Testis (tissue), 2 donors: ENCODE measurements at regions not wholly inside any gene's neighbourhood (a gene's known extent, or its start where the extent isn't known, plus 50 kb on each side); places are given as distances from the start of the nearest gene placed in this dataset.

Experiments used
- DNase-seq: peaks from one replicate; pipeline ENCODE4 v3.0.0-alpha.2; 2019
- H3K27ac ChIP-seq, 2 donors: fragments of 200-600 bp; sonication (generic); one replicate each; pipeline ENCODE4 v1.5.1; 2019
- H3K27me3 ChIP-seq: fragments of 200-600 bp; sonication (generic); one replicate; pipeline ENCODE4 v1.5.1; 2019
- H3K36me3 ChIP-seq: fragments of 200-600 bp; sonication (generic); one replicate; pipeline ENCODE4 v1.5.1; 2017; ENCODE audit warnings: low read depth; ENCODE audit errors: missing control alignments
- H3K4me1 ChIP-seq: fragments of 200-600 bp; sonication (generic); one replicate; pipeline ENCODE4 v1.5.1; 2019
- H3K4me3 ChIP-seq, 2 donors: fragments of 200-600 bp; sonication (generic); one replicate each; pipeline ENCODE4 v1.5.1; 2017 to 2019
- H3K9me3 ChIP-seq: fragments of 200-600 bp; sonication (generic); one replicate; pipeline ENCODE4 v1.5.1; 2017
- POLR2A ChIP-seq: fragments of 450-650 bp; IDR thresholded peaks from one replicate; pipeline ENCODE4 v1.6.1; 2017; ENCODE audit warnings: antibody characterized with exemption, mild to moderate bottlenecking, moderate library complexity
- WGBS, 2 donors: methylation state at CpG; one replicate each; pipeline ENCODE4 v1.1.5; 2018; 5-methylcytosine and 5-hydroxymethylcytosine counted together
- intact Hi-C: fragments of 100-400 bp; cut with DNase I; formaldehyde crosslinking; loops from one replicate; pipeline ENCODE4 v1.15.1; 2023; ENCODE audit warnings: low total_unique reads
- TF ChIP-seq, protein P1 (sequence below), 3 experiments: fragments of 450-650 bp in 2 of 3; fragments of 200-600 bp in 1 of 3; sonication (generic) in 1 of 3; IDR thresholded peaks; one replicate each; pipeline ENCODE4 v1.5.1; 2016 to 2019; ENCODE audit warnings: antibody characterized with exemption in 3 of 3, mild to moderate bottlenecking in 2 of 3, moderate library complexity in 1 of 3

DNA sequence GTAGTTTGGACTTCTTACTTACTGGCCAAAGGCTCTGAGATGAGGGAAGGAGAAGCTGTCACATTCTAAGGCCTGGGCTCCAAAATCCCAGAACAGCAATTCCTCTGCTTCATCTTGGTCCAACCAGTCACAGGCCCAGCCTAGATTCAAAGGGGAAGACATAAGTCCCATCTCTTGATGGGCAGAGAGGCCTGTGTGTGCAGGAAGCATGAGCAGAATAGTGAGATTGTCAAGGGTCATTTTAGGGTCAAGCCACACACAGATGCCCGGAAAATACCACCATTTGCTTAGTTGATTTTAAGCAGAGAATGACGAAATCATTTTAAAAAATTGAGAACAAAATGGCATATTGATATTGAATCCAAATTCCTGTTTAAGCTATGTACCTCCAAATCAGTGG, 580.9 kb upstream of the ZFP42 start:
- Histone ChIP-seq H3K4me1 (no peaks in the 10 kb centered on the region), H3K4me3 (no peak overlapping the region), H3K36me3 (no peaks in the 10 kb centered on the region), H3K27me3 (no peaks in the 10 kb centered on the region), H3K9me3 (no peaks in the 10 kb centered on the region), H3K27ac (no peak overlapping the region)
- intact Hi-C loops: no loop called here
- 88 to 89% methylated on average over 2 of the region's 2 CpGs for WGBS, 2 donors
- no peak for DNase-seq
- TF ChIP-seq, protein P1, sequence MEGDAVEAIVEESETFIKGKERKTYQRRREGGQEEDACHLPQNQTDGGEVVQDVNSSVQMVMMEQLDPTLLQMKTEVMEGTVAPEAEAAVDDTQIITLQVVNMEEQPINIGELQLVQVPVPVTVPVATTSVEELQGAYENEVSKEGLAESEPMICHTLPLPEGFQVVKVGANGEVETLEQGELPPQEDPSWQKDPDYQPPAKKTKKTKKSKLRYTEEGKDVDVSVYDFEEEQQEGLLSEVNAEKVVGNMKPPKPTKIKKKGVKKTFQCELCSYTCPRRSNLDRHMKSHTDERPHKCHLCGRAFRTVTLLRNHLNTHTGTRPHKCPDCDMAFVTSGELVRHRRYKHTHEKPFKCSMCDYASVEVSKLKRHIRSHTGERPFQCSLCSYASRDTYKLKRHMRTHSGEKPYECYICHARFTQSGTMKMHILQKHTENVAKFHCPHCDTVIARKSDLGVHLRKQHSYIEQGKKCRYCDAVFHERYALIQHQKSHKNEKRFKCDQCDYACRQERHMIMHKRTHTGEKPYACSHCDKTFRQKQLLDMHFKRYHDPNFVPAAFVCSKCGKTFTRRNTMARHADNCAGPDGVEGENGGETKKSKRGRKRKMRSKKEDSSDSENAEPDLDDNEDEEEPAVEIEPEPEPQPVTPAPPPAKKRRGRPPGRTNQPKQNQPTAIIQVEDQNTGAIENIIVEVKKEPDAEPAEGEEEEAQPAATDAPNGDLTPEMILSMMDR (IDR thresholded peaks at IDR 0.05): no peak
- TF ChIP-seq POLR2A: no peak

DNA sequence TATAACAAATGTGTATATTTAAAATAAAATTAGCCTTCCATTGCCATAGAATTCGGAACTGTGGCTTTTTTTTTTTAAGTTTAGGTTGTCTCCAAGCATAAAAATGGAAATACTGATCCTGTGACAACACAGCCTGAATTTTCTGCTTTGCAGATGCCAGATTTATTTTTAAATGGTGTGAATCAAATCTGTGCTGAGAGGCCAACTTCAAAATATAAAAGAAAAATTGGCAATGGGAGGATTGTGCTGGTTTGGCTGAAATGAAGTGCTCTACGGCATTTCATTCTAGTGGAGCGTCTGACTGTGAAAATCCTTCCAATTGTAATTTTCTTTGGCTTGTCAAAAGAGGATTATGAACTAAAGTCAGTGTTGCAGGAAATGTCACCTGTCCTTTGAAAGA, 580.3 kb upstream of the ZFP42 start:
- Histone ChIP-seq H3K4me1 (no peaks in the 10 kb centered on the region), H3K9me3 (no peaks in the 10 kb centered on the region), H3K27ac (no peak overlapping the region), H3K27me3 (no peaks in the 10 kb centered on the region), H3K4me3 (no peak overlapping the region), H3K36me3 (no peaks in the 10 kb centered on the region)
- 72 to 76% methylated on average over 3 of the region's 3 CpGs for WGBS, 2 donors
- TF ChIP-seq, protein P1 (IDR thresholded peaks at IDR 0.05): no peak
- TF ChIP-seq POLR2A: no peak
- no peak for DNase-seq
- intact Hi-C loops: no loop called here

DNA sequence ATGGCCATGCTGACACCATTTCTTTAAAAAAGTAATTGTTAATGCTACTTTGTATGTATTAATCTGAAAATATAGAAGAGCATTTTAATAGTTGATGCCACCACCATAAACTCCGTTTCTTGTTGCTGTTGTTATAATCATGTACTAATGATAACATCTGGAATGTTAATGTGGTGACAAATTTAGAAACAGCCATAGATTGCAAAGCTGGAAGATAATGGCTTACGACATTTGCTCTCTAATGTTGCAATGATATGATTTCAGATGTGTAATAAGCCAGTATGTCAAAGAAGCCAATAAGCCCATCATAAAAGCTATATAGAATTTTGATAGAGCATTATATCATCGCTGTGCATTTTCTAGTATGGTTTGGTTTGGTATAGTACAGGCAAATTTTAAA, 579.4 kb upstream of the ZFP42 start:
- 85 to 87% methylated on average over 3 of the region's 3 CpGs for WGBS, 2 donors
- DNase-seq: no peak
- TF ChIP-seq, protein P1 (IDR thresholded peaks at IDR 0.05): no peak
- TF ChIP-seq POLR2A: no peak

DNA sequence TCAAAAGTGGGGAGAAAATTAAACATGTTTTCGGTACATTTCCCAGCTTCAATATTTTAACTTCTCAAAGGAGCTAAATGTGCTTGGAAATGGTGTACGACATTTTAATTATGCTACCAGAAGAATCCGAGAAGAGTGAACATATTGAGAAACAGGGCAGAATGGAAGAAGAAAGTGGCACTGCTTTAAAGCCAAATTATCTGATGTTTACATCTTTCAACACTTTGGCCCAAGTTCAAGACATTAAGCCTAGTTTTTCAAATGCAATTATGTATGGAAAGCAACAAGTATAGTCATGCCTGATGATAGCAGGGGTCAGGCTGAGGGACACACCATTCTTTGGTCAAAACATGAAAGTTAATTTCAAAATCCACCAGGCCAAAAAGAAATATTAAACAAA, 577.9 kb upstream of the ZFP42 start:
- TF ChIP-seq, protein P1 (IDR thresholded peaks at IDR 0.05): no peak
- no peak for TF ChIP-seq POLR2A
- 78 to 86% methylated on average over 3 of the region's 3 CpGs for WGBS, 2 donors
- intact Hi-C loops: no loop called here

More for the DNA sequence above, 579.4 kb upstream of the ZFP42 start:
- H3K4me1 ChIP-seq: no peaks in the 10 kb centered on the region
- H3K9me3 ChIP-seq: no peaks in the 10 kb centered on the region
- H3K36me3 ChIP-seq: no peaks in the 10 kb centered on the region
- no peak overlapping the region for H3K4me3 ChIP-seq
- no peaks in the 10 kb centered on the region for H3K27me3 ChIP-seq
- intact Hi-C loops: no loop called here
- H3K27ac ChIP-seq: no peak overlapping the region

DNA sequence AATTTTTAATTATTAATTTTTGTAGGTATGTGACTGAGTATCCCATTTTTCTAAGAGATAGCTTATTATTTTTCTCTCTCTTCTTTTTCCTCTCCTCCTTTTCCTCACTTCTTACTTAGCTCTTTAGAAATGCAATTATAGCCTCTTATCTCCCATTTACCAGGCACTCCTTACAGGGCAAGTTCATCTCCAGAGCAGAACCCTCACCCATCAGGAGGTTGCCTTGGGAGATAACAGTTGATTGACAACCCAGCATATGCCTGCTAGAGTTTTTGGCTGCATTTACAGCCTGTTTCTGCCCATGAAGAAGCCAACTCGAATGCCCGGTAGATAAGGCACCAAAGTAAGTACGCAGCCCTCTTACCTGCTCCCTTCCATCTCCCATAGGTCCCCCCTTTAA, 572.9 kb upstream of the ZFP42 start:
- DNase-seq: no peak
- Histone ChIP-seq H3K27ac (no peak overlapping the region), H3K27me3 (no peaks in the 10 kb centered on the region), H3K4me1 (no peaks in the 10 kb centered on the region), H3K36me3 (no peaks in the 10 kb centered on the region), H3K4me3 (no peak overlapping the region), H3K9me3 (no peaks in the 10 kb centered on the region)
- TF ChIP-seq, protein P1 (IDR thresholded peaks at IDR 0.05): no peak
- TF ChIP-seq POLR2A: no peak
- WGBS, 2 donors: 64 to 68% methylated on average over 3 of the region's 3 CpGs
- intact Hi-C loops: no loop called here

More for the DNA sequence above, 577.9 kb upstream of the ZFP42 start:
- Histone ChIP-seq H3K36me3 (no peaks in the 10 kb centered on the region), H3K4me1 (no peaks in the 10 kb centered on the region), H3K9me3 (no peaks in the 10 kb centered on the region), H3K27ac (no peak overlapping the region), H3K27me3 (no peaks in the 10 kb centered on the region), H3K4me3 (no peak overlapping the region)
- no peak for DNase-seq
